HL-60 (cell line): ENCODE measurements at regions not wholly inside any gene's neighbourhood (a gene's known extent, or its start where the extent isn't known, plus 50 kb on each side); places are given as distances from the start of the nearest gene placed in this dataset.
"Not testable (repeated sequence)": the region's sequence is repeated elsewhere in the genome, so short reads cannot be mapped to it uniquely, and the experiment has no call there.

Source experiments
- DNase-seq, 2 experiments: peaks; one replicate each; pipeline ENCODE4 v3.0.0-alpha.2; 2010 to 2020; ENCODE audit warnings: low read depth in 1 of 2, low spot score in 1 of 2
- H3K27ac ChIP-seq: fragments of 250-450 bp; sonication (Bioruptor Pico); replicated peaks from 2 replicates; pipeline ENCODE4 v1.5.1; 2020; ENCODE audit warnings: mild to moderate bottlenecking, moderate library complexity
- H3K27me3 ChIP-seq: fragments of 250-450 bp; sonication (Bioruptor Pico); 2 replicates; pipeline ENCODE4 v1.5.1; 2021; ENCODE audit warnings: mild to moderate bottlenecking, moderate library complexity; ENCODE audit not compliant: insufficient read depth, poor library complexity, severe bottlenecking
- H3K4me3 ChIP-seq: replicated peaks from 2 replicates; pipeline ENCODE4 v1.5.1; 2011; ENCODE audit warnings: mild to moderate bottlenecking, control low read depth, low read length; ENCODE audit not compliant: insufficient read depth
- GABPA ChIP-seq: IDR thresholded peaks from 2 replicates; pipeline ENCODE4 v1.6.1; 2012; ENCODE audit warnings: low read depth
- POLR2AphosphoS5 ChIP-seq: IDR thresholded peaks from 2 replicates; pipeline ENCODE4 v1.6.1; 2012; ENCODE audit warnings: low read depth
- REST ChIP-seq: IDR thresholded peaks from 2 replicates; pipeline ENCODE4 v1.6.1; 2012; ENCODE audit warnings: low read depth; ENCODE audit not compliant: insufficient replicate concordance
- SPI1 ChIP-seq: IDR thresholded peaks from 2 replicates; pipeline ENCODE4 v1.6.1; 2012; ENCODE audit warnings: low read depth, mild to moderate bottlenecking, borderline replicate concordance
- TF ChIP-seq, protein P1 (sequence below): IDR thresholded peaks from one replicate; pipeline ENCODE4 v1.5.1; 2011; ENCODE audit warnings: low read length, control low read depth, inconsistent platforms; ENCODE audit not compliant: insufficient read depth

DNA sequence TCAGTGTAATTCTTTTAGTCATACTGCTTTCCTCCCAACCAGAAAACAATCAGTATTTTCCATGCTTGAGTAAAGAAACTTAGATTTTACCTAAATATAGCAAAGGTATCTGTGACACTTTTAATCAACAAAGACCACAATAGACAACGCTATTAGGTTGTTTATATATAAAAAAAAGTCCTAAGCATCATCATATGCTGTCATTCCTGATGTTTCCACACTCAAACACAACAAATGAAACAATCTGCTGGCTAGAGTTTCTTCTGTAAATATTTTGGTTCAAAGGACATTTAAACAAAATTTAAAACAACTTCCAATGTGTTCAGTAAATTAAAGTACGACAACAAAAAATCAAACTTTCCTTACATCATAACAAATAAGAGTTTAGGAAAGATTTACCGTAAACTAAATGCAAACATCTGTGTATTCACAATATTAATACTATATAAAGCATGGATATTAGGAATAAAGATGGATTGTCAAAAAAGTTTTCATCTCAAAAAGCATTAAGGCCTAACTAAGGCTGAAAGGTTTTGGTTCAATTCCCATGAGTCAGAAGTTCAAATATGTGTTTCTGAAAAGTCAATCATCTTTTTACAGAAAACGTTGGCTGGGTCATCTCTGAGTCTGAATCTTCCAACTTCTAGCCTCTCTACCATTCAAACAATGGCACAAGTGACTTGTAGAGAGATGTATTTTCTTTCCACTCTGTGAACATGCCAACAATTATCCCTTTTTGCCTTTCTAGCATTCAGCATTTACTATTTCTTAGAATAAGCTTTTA is 157.1 kb downstream of the CRPPA start:
- no peaks in the 10 kb centered on the region for H3K27me3 ChIP-seq
- DNase-seq, result no peak
- no peak overlapping the region for H3K27ac ChIP-seq
- no peak overlapping the region for H3K4me3 ChIP-seq
- TF ChIP-seq, protein P1, sequence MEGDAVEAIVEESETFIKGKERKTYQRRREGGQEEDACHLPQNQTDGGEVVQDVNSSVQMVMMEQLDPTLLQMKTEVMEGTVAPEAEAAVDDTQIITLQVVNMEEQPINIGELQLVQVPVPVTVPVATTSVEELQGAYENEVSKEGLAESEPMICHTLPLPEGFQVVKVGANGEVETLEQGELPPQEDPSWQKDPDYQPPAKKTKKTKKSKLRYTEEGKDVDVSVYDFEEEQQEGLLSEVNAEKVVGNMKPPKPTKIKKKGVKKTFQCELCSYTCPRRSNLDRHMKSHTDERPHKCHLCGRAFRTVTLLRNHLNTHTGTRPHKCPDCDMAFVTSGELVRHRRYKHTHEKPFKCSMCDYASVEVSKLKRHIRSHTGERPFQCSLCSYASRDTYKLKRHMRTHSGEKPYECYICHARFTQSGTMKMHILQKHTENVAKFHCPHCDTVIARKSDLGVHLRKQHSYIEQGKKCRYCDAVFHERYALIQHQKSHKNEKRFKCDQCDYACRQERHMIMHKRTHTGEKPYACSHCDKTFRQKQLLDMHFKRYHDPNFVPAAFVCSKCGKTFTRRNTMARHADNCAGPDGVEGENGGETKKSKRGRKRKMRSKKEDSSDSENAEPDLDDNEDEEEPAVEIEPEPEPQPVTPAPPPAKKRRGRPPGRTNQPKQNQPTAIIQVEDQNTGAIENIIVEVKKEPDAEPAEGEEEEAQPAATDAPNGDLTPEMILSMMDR, result no peak
- no peak for TF ChIP-seq SPI1
- TF ChIP-seq POLR2AphosphoS5, result no peak
- no peak for TF ChIP-seq GABPA
- TF ChIP-seq REST, result no peak

DNA sequence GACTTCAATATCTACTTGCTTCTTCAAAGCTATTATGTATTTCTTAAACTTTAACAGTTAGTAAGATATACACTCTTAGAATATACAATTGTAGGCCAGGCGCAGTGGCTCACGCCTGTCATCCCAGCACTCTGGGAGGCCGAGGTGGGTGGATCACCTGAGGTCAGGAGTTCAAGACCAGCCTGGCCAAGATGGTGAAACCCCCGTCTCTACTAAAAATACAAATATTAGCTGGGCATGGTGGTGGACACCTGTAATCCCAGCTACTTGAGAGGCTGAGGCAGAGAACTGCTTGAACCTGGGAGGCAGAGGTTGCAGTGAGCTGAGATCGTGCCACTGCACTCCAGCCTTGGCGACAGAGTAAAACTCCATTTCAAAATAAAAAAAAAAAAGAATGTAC is 158.0 kb downstream of the CRPPA start:
- DNase-seq, H3K27ac ChIP-seq, H3K4me3 ChIP-seq: not testable (repeated sequence)

GRCh38 chr7:16261654-16262053 is 159.7 kb downstream of the CRPPA start:
- no peak for TF ChIP-seq SPI1
- H3K27me3 ChIP-seq, result no peaks in the 10 kb centered on the region
- DNase-seq, result no peak
- H3K27ac ChIP-seq, result no peak overlapping the region
- no peak overlapping the region for H3K4me3 ChIP-seq

More for the DNA sequence above, 158.0 kb downstream of the CRPPA start:
- not testable (repeated sequence) for H3K27me3 ChIP-seq

DNA sequence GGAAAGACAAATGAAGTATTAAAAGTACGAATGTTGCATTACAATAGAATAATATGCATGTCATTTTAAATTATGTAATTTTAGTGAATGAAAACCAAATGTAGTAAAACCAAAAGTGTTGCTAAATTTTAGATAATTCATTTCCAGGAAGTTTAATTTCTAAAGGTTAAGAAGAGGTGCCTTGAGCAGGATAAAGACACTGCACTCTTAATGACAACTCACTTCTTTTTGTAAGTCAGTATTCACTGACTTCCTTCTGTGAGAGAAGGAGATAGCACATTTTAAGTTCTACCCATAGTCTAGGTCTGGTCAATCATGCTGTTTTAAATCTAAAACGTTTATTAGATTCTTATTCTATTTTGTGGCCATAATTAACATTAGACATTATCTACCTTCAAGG is 160.2 kb downstream of the CRPPA start:
- Histone ChIP-seq H3K27me3 (no peaks in the 10 kb centered on the region), H3K27ac (no peak overlapping the region), H3K4me3 (no peak overlapping the region)
- TF ChIP-seq, protein P1, result no peak
- no peak for DNase-seq

DNA sequence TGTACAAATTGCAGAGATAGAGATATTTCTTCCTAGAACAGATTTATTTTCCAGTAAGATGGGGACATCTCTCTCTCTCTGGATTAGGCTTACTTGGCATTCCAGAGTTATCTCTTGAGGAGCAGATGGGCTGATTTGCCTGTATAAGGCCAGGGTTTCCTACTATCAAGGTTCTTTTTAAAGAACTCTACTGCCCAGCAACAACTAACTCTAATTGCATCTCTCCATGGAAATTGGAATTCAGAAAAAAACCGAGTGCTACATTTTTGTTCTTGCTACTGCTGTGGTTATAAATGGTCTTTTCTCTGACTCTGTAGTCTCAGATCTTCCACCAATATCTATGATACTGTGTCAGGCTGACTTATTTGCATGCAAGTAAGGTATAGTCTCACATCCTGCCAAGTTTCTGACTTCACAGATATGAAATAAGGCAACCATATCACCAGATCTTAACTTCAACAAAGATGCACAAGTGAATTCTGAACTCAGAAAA is 161.1 kb downstream of the CRPPA start:
- DNase-seq, result no peak
- Histone ChIP-seq H3K4me3 (no peak overlapping the region), H3K27me3 (no peaks in the 10 kb centered on the region), H3K27ac (no peak overlapping the region)
- TF ChIP-seq REST (no peak), POLR2AphosphoS5 (no peak), GABPA (no peak), SPI1 (no peak)
- TF ChIP-seq, protein P1, result no peak

DNA sequence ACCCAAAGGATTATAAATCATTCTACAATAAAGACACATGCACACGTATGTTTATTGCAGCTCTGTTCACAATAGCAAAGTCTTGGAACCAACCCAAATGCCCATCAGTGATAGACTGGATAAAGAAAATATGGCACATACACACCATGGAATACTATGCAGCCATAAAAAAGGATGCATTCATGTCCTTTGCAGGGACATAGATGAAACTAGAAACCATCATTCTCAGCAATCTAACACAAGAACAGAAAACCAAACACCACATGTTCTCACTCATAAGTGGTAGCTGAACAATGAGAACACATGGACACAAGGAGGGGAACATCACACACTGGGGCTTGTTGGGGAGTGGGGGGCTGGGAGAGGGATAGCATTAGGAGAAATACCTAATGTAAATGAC is 164.9 kb downstream of the CRPPA start:
- not testable (repeated sequence) for DNase-seq, H3K27me3 ChIP-seq, H3K4me3 ChIP-seq, H3K27ac ChIP-seq

DNA sequence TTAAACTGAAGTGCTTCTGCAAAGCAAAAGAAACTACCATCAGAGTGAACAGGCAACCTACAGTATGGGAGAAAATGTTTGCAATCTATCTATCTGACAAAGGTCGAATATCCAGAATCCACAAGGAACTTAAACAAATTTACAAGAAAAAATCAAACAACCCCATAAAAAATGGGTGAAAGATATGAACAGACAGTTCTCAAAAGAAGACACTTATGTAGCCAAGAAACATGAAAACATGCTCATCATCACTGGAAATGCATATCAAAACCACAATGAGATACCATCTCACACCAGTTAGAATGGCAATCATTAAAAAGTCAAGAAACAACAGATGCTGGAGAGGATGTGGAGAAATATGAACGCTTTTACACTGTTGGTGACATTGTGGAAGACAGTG is 165.4 kb downstream of the CRPPA start:
- DNase-seq, result not testable (repeated sequence)

More for the DNA sequence above, 165.4 kb downstream of the CRPPA start:
- not testable (repeated sequence) for H3K27ac ChIP-seq, H3K4me3 ChIP-seq, H3K27me3 ChIP-seq
